ENCODE measurements at regions not wholly inside any gene's neighbourhood (a gene's known extent, or its start where the extent isn't known, plus 50 kb on each side); places are given as distances from the start of the nearest gene placed in this dataset.

- Histone ChIP-seq H3K27me3 (ENCODE audit: control insufficient read depth, insufficient read depth, low read length) (no peaks in the 10 kb centered on the region), H3K9me3 (ENCODE audit: control insufficient read depth, low read depth, low read length) (no peaks in the 10 kb centered on the region), H3K4me1 (ENCODE audit: control insufficient read depth, low read depth, low read length) (no peaks in the 10 kb centered on the region), H3K27ac (ENCODE audit: low read length) (no peak overlapping the region), H3K9ac (ENCODE audit: low read length) (no peak overlapping the region), H3K4me3 (ENCODE audit: low read length) (no peak overlapping the region), H3K36me3 (ENCODE audit: control insufficient read depth, low read depth, low read length) (no peaks in the 10 kb centered on the region)
Measured at GRCh38 chr20:57927376-57927775, 217.6 kb upstream of the PMEPA1 start.

GRCh38 chr20:57922706-57923105 lies 212.9 kb upstream of the PMEPA1 start:
- H3K27ac ChIP-seq (ENCODE audit: low read length), result no peak overlapping the region
- H3K27me3 ChIP-seq (ENCODE audit: control insufficient read depth, insufficient read depth, low read length), result no peaks in the 10 kb centered on the region
- H3K9me3 ChIP-seq (ENCODE audit: control insufficient read depth, low read depth, low read length), result no peaks in the 10 kb centered on the region
- H3K4me3 ChIP-seq (ENCODE audit: low read length), result no peak overlapping the region
- H3K4me1 ChIP-seq (ENCODE audit: control insufficient read depth, low read depth, low read length), result peaks cover 4% of the 10 kb centered on the region
- no peak overlapping the region for H3K9ac ChIP-seq (ENCODE audit: low read length)
- no peaks in the 10 kb centered on the region for H3K36me3 ChIP-seq (ENCODE audit: control insufficient read depth, low read depth, low read length)

- Histone ChIP-seq H3K9ac (ENCODE audit: low read length) (no peak overlapping the region), H3K4me3 (ENCODE audit: low read length) (no peak overlapping the region), H3K9me3 (ENCODE audit: control insufficient read depth, low read depth, low read length) (no peaks in the 10 kb centered on the region), H3K27ac (ENCODE audit: low read length) (no peak overlapping the region), H3K4me1 (ENCODE audit: control insufficient read depth, low read depth, low read length) (peaks cover 4% of the 10 kb centered on the region), H3K36me3 (ENCODE audit: control insufficient read depth, low read depth, low read length) (no peaks in the 10 kb centered on the region), H3K27me3 (ENCODE audit: control insufficient read depth, insufficient read depth, low read length) (no peaks in the 10 kb centered on the region)
Measured at GRCh38 chr20:57922083-57922482, 212.3 kb upstream of the PMEPA1 start.

- Histone ChIP-seq H3K4me3 (ENCODE audit: low read length) (no peak overlapping the region), H3K36me3 (ENCODE audit: control insufficient read depth, low read depth, low read length) (no peaks in the 10 kb centered on the region), H3K27ac (ENCODE audit: low read length) (no peak overlapping the region), H3K4me1 (ENCODE audit: control insufficient read depth, low read depth, low read length) (peaks cover 4% of the 10 kb centered on the region), H3K27me3 (ENCODE audit: control insufficient read depth, insufficient read depth, low read length) (no peaks in the 10 kb centered on the region), H3K9me3 (ENCODE audit: control insufficient read depth, low read depth, low read length) (no peaks in the 10 kb centered on the region), H3K9ac (ENCODE audit: low read length) (no peak overlapping the region)
Measured at GRCh38 chr20:57921676-57922075, 211.9 kb upstream of the PMEPA1 start.

GRCh38 chr20:57920971-57921370 lies 211.2 kb upstream of the PMEPA1 start:
- Histone ChIP-seq H3K4me3 (ENCODE audit: low read length) (no peak overlapping the region), H3K9ac (ENCODE audit: low read length) (no peak overlapping the region), H3K27me3 (ENCODE audit: control insufficient read depth, insufficient read depth, low read length) (no peaks in the 10 kb centered on the region), H3K4me1 (ENCODE audit: control insufficient read depth, low read depth, low read length) (peaks cover 4% of the 10 kb centered on the region), H3K36me3 (ENCODE audit: control insufficient read depth, low read depth, low read length) (no peaks in the 10 kb centered on the region), H3K9me3 (ENCODE audit: control insufficient read depth, low read depth, low read length) (no peaks in the 10 kb centered on the region), H3K27ac (ENCODE audit: low read length) (no peak overlapping the region)

- H3K27ac ChIP-seq (ENCODE audit: low read length), result no peak overlapping the region
- peaks cover 4% of the 10 kb centered on the region for H3K4me1 ChIP-seq (ENCODE audit: control insufficient read depth, low read depth, low read length)
- H3K36me3 ChIP-seq (ENCODE audit: control insufficient read depth, low read depth, low read length), result no peaks in the 10 kb centered on the region
- no peak overlapping the region for H3K9ac ChIP-seq (ENCODE audit: low read length)
- no peaks in the 10 kb centered on the region for H3K9me3 ChIP-seq (ENCODE audit: control insufficient read depth, low read depth, low read length)
- no peaks in the 10 kb centered on the region for H3K27me3 ChIP-seq (ENCODE audit: control insufficient read depth, insufficient read depth, low read length)
- no peak overlapping the region for H3K4me3 ChIP-seq (ENCODE audit: low read length)
Measured at GRCh38 chr20:57919049-57919448, 209.2 kb upstream of the PMEPA1 start.

- H3K27me3 ChIP-seq (ENCODE audit: control insufficient read depth, insufficient read depth, low read length), result no peaks in the 10 kb centered on the region
- no peaks in the 10 kb centered on the region for H3K36me3 ChIP-seq (ENCODE audit: control insufficient read depth, low read depth, low read length)
- no peak overlapping the region for H3K4me3 ChIP-seq (ENCODE audit: low read length)
- H3K9ac ChIP-seq (ENCODE audit: low read length), result no peak overlapping the region
- no peaks in the 10 kb centered on the region for H3K9me3 ChIP-seq (ENCODE audit: control insufficient read depth, low read depth, low read length)
- no peak overlapping the region for H3K27ac ChIP-seq (ENCODE audit: low read length)
- H3K4me1 ChIP-seq (ENCODE audit: control insufficient read depth, low read depth, low read length), result peaks cover 4% of the 10 kb centered on the region
Measured at GRCh38 chr20:57918551-57918950, 208.7 kb upstream of the PMEPA1 start.

GRCh38 chr20:57914205-57914604 lies 204.4 kb upstream of the PMEPA1 start:
- Histone ChIP-seq H3K9me3 (ENCODE audit: control insufficient read depth, low read depth, low read length) (no peaks in the 10 kb centered on the region), H3K27ac (ENCODE audit: low read length) (no peak overlapping the region), H3K9ac (ENCODE audit: low read length) (no peak overlapping the region), H3K27me3 (ENCODE audit: control insufficient read depth, insufficient read depth, low read length) (no peaks in the 10 kb centered on the region), H3K4me1 (ENCODE audit: control insufficient read depth, low read depth, low read length) (peaks cover 3% of the 10 kb centered on the region), H3K4me3 (ENCODE audit: low read length) (no peak overlapping the region), H3K36me3 (ENCODE audit: control insufficient read depth, low read depth, low read length) (no peaks in the 10 kb centered on the region)

GRCh38 chr20:57913156-57913930 lies 203.5 kb upstream of the PMEPA1 start:
- Histone ChIP-seq H3K36me3 (ENCODE audit: control insufficient read depth, low read depth, low read length) (no peaks in the 10 kb centered on the region), H3K9ac (ENCODE audit: low read length) (no peak overlapping the region), H3K4me1 (ENCODE audit: control insufficient read depth, low read depth, low read length) (no peaks in the 10 kb centered on the region), H3K4me3 (ENCODE audit: low read length) (no peak overlapping the region), H3K9me3 (ENCODE audit: control insufficient read depth, low read depth, low read length) (no peaks in the 10 kb centered on the region), H3K27ac (ENCODE audit: low read length) (no peak overlapping the region), H3K27me3 (ENCODE audit: control insufficient read depth, insufficient read depth, low read length) (no peaks in the 10 kb centered on the region)

GRCh38 chr20:57912227-57912582 lies 202.4 kb upstream of the PMEPA1 start:
- Histone ChIP-seq H3K9me3 (ENCODE audit: control insufficient read depth, low read depth, low read length) (no peaks in the 10 kb centered on the region), H3K36me3 (ENCODE audit: control insufficient read depth, low read depth, low read length) (no peaks in the 10 kb centered on the region), H3K27ac (ENCODE audit: low read length) (no peak overlapping the region)

GRCh38 chr20:57911512-57912226 lies 201.9 kb upstream of the PMEPA1 start:
- H3K9ac ChIP-seq (ENCODE audit: low read length), result no peak overlapping the region
- no peak overlapping the region for H3K27ac ChIP-seq (ENCODE audit: low read length)
- H3K4me1 ChIP-seq (ENCODE audit: control insufficient read depth, low read depth, low read length), result no peaks in the 10 kb centered on the region
- H3K4me3 ChIP-seq (ENCODE audit: low read length), result no peak overlapping the region
- H3K9me3 ChIP-seq (ENCODE audit: control insufficient read depth, low read depth, low read length), result no peaks in the 10 kb centered on the region
- no peaks in the 10 kb centered on the region for H3K36me3 ChIP-seq (ENCODE audit: control insufficient read depth, low read depth, low read length)
- H3K27me3 ChIP-seq (ENCODE audit: control insufficient read depth, insufficient read depth, low read length), result no peaks in the 10 kb centered on the region

More at GRCh38 chr20:57912227-57912582, 202.4 kb upstream of the PMEPA1 start:
- H3K27me3 ChIP-seq (ENCODE audit: control insufficient read depth, insufficient read depth, low read length), result no peaks in the 10 kb centered on the region
- no peaks in the 10 kb centered on the region for H3K4me1 ChIP-seq (ENCODE audit: control insufficient read depth, low read depth, low read length)
- H3K9ac ChIP-seq (ENCODE audit: low read length), result no peak overlapping the region
- no peak overlapping the region for H3K4me3 ChIP-seq (ENCODE audit: low read length)

GRCh38 chr20:57910716-57911115 lies 200.9 kb upstream of the PMEPA1 start:
- Histone ChIP-seq H3K9me3 (ENCODE audit: control insufficient read depth, low read depth, low read length) (no peaks in the 10 kb centered on the region), H3K9ac (ENCODE audit: low read length) (no peak overlapping the region), H3K27me3 (ENCODE audit: control insufficient read depth, insufficient read depth, low read length) (no peaks in the 10 kb centered on the region), H3K4me3 (ENCODE audit: low read length) (no peak overlapping the region), H3K27ac (ENCODE audit: low read length) (no peak overlapping the region), H3K36me3 (ENCODE audit: control insufficient read depth, low read depth, low read length) (no peaks in the 10 kb centered on the region), H3K4me1 (ENCODE audit: control insufficient read depth, low read depth, low read length) (no peaks in the 10 kb centered on the region)
